T-helper 17 cell (primary cell): ENCODE measurements at regions not wholly inside any gene's neighbourhood (a gene's known extent, or its start where the extent isn't known, plus 50 kb on each side); places are given as distances from the start of the nearest gene placed in this dataset.
A peak's percentile ranks its signal among the peaks of the same experiment; 100 is the strongest.

Experiments
- ATAC-seq: fragments of 150-1000 bp; cut with Tn5 transposase; 2 replicates; pipeline ENCODE4 v1.10.0; 2021; ENCODE audit warnings: mild to moderate bottlenecking, moderate library complexity
- DNase-seq, 3 donors: peaks; one replicate each; pipeline versions ENCODE4 v3.0.0 to v3.0.0-alpha.2; 2020 to 2021
- H3K9me3 ChIP-seq: one replicate; pipeline ENCODE4 v1.7.0; 2013; ENCODE audit warnings: low read length, mild to moderate bottlenecking; ENCODE audit not compliant: control insufficient read depth, poor library complexity, severe bottlenecking
- H3K27ac Mint-ChIP-seq: one replicate; pipeline ENCODE4 v1.8.0; 2022; ENCODE audit warnings: mild to moderate bottlenecking, moderate library complexity, mixed read lengths
- H3K27me3 Mint-ChIP-seq: one replicate; pipeline ENCODE4 v1.8.0; 2022; ENCODE audit warnings: mixed read lengths
- H3K36me3 Mint-ChIP-seq: one replicate; pipeline ENCODE4 v1.8.0; 2022; ENCODE audit warnings: low read depth, mixed read lengths
- H3K4me1 Mint-ChIP-seq: one replicate; pipeline ENCODE4 v1.8.0; 2022; ENCODE audit warnings: mild to moderate bottlenecking, mixed read lengths
- H3K4me3 Mint-ChIP-seq: one replicate; pipeline ENCODE4 v1.8.0; 2022; ENCODE audit warnings: mild to moderate bottlenecking, moderate library complexity, mixed read lengths

GRCh38 chr4:108359986-108360681, 191.4 kb upstream of the LEF1 start:
- Mint-ChIP-seq H3K27me3 (no peaks in the 10 kb centered on the region), H3K36me3 (no peaks in the 10 kb centered on the region), H3K4me1 (peaks cover 46% of the 10 kb centered on the region), H3K4me3 (peak overlapping the region; percentile 71), H3K27ac (no peak overlapping the region)
- DNase-seq (no peak), ATAC-seq (no peak)
- no peaks in the 10 kb centered on the region for H3K9me3 ChIP-seq

GRCh38 chr4:108359130-108359985, 190.6 kb upstream of the LEF1 start:
- Mint-ChIP-seq H3K27me3 (no peaks in the 10 kb centered on the region), H3K27ac (peak overlapping the region; percentile 47), H3K4me1 (peaks cover 54% of the 10 kb centered on the region), H3K4me3 (peak overlapping the region; percentile 71), H3K36me3 (no peaks in the 10 kb centered on the region)
- ATAC-seq, result peak; percentile 75
- H3K9me3 ChIP-seq, result no peaks in the 10 kb centered on the region
- no peak for DNase-seq

DNA sequence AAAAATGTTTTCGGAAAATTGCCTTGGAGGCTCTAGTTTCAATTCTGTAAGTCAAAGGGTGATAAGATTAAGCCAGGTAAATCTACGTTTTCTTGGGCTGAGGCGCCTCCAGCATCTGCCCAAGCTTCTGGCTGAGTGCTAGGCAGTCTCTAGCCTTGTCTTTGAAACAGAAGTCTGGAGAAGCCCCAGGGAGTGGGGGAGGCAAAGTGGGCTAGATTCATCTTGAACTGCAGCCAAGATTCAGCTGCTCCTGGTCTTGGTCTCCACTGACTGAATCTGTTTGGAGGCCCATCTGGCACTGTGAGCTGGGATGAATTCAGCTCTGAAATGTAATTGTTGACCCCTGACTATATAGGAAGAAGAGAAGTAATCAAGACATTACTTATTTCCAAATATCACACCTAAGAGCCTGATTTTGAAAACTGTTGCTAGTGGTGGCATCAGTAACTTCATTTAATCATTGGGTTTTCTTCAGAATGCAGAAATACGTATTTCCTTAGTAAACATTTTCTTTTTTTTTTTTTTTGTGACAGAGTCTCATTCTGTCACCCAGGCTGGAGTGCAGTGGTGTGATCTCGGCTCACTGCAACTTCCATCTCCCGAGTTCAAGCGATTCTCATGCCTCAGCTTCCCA, 187.3 kb upstream of the LEF1 start:
- no peaks in the 10 kb centered on the region for H3K36me3 Mint-ChIP-seq
- H3K9me3 ChIP-seq, result no peaks in the 10 kb centered on the region
- H3K27ac Mint-ChIP-seq, result peak overlapping the region; percentile 96
- H3K27me3 Mint-ChIP-seq, result no peaks in the 10 kb centered on the region
- peaks cover 44% of the 10 kb centered on the region for H3K4me1 Mint-ChIP-seq
- ATAC-seq (peak; percentile 49), DNase-seq (no peak)
- peak overlapping the region; percentile 76 for H3K4me3 Mint-ChIP-seq

DNA sequence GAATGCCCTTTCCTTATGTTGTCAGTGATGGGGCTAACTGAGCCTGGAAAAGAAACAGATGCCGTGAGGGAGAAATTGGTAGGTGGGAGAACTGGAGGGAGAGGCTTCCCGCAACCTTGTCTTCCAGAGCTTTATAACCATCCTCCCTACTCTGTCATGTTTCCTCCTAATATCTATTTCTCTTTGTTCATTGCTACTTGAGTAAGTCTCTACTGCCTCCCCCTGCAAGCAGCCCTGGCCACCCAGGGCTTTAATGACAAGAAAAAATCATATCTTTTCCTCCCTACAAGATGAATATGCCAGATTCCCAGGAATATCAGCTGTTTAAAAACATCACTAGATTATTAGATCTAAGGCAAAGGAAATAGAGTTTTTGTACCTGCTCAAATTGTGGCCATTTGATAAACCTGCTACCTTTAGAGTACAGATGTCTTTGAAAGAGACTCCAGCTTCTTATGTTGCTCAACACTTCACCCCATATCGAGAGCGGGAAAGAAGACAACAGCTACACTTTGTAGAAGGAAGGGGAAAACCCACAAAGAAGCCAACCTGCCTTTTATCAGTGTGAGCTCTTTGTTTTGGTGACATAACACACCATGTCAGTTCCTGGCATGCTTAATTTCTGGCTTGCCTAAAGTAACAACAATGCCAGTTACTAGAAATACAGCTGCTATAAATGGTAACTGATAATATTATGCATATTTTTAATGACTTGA, 186.6 kb upstream of the LEF1 start:
- peaks cover under 1% of the 10 kb centered on the region for H3K9me3 ChIP-seq
- no peaks in the 10 kb centered on the region for H3K27me3 Mint-ChIP-seq
- peak overlapping the region; percentile 76 for H3K4me3 Mint-ChIP-seq
- peak overlapping the region; percentile 96 for H3K27ac Mint-ChIP-seq
- peak; percentile 91 for ATAC-seq
- no peak for DNase-seq
- peaks cover 37% of the 10 kb centered on the region for H3K4me1 Mint-ChIP-seq
- H3K36me3 Mint-ChIP-seq, result no peaks in the 10 kb centered on the region

- Mint-ChIP-seq H3K27me3 (no peaks in the 10 kb centered on the region), H3K36me3 (no peaks in the 10 kb centered on the region), H3K4me3 (no peak overlapping the region), H3K4me1 (peaks cover 21% of the 10 kb centered on the region), H3K27ac (peak overlapping the region; percentile 32)
- no peak for ATAC-seq
- DNase-seq, result no peak
- peaks cover 2% of the 10 kb centered on the region for H3K9me3 ChIP-seq
These were observed 184.1 kb upstream of the LEF1 start for GRCh38 chr4:108352664-108353308.

DNA sequence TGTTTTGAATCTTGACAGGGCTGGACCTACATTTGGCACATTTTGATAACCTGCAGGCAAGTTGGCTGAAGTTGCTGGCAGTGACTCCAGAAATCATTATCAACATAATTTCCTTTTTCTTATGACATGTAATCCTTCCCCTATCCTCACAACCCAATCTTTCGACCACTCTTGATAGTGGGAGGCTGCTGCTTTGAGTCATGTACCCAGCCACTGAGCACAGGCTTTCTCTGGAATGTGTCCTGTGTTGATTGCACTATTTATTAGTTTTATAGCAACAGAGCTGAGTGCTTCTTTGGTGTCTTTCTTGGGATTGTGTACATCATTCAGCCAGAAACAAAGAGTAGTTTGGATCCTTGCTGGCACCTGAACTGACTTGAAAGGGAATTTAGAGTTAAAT, 183.1 kb upstream of the LEF1 start:
- Mint-ChIP-seq H3K36me3 (no peaks in the 10 kb centered on the region), H3K4me1 (peaks cover 23% of the 10 kb centered on the region), H3K27ac (no peak overlapping the region), H3K4me3 (no peak overlapping the region), H3K27me3 (no peaks in the 10 kb centered on the region)
- peaks cover 2% of the 10 kb centered on the region for H3K9me3 ChIP-seq
- DNase-seq (no peak), ATAC-seq (no peak)

- no peaks in the 10 kb centered on the region for H3K36me3 Mint-ChIP-seq
- H3K27me3 Mint-ChIP-seq, result no peaks in the 10 kb centered on the region
- H3K9me3 ChIP-seq, result peaks cover 2% of the 10 kb centered on the region
- no peak overlapping the region for H3K27ac Mint-ChIP-seq
- ATAC-seq (no peak), DNase-seq (no peak)
- H3K4me3 Mint-ChIP-seq, result no peak overlapping the region
- peaks cover 24% of the 10 kb centered on the region for H3K4me1 Mint-ChIP-seq
These were observed 181.6 kb upstream of the LEF1 start for GRCh38 chr4:108350332-108350731.

DNA sequence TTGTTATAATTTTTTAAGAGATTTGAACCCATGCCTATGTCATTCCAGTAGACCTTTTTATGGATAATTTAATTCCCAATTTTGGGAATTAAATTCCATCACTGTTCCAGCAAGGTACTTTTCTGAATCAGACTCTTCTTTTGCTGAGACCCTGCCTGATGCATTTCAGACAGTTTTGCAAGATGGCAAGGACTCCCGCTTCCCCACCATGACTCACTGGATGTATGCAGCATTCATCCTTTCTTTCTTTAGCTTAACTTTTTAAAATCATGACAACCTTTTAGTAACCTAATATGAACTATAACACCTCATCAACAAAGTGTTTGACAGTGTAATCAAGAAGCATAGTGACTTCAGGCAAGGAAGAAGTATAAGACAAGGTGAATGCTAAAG, 178.1 kb upstream of the LEF1 start:
- Mint-ChIP-seq H3K4me3 (peak overlapping the region; percentile 67), H3K27ac (peak overlapping the region; percentile 43), H3K27me3 (no peaks in the 10 kb centered on the region), H3K4me1 (peaks cover 28% of the 10 kb centered on the region), H3K36me3 (no peaks in the 10 kb centered on the region)
- peaks cover 2% of the 10 kb centered on the region for H3K9me3 ChIP-seq
- DNase-seq (no peak), ATAC-seq (no peak)

DNA sequence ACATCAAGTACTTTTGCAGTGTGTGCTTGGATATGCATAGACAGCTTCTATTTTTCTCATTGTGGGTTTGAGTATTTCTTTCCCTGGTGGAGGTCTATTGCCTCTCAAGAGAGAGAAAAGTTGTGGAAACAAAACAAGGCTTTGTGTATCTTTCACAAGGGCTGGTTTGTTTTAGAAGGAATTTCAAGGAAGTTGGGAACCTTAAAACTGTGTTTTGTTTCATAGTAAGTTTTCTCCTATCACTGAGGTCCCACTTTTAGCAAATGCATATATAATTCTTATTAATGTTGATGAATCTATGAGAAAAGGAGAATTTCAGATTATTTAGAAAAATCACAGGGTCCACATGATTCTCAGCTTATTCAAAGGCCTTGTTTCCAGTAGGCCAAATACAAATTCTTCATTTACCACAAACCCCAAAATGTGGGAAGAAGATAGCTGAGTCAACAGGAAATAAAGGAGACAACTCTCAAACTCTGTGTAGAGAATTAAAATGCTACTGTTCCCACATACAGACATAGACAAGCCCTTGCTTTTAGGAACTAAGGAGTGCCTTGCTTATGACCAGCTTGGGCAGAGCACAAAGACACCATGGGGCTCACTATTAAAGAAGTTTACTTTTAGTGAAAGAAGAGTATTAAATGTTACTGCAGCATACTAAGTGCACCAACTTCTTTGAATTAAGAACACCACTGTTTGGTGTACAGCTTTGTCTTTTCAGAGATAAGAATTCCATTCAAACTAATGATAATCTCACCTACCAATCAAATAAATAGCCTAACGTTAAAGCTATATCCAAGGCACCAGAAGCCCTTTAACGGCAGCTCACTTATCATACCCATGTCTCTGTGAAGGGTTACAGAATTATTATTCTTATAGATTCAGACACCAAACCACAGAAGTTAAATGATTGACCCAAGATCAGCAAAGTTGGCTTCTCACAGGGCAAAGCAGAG, 177.4 kb upstream of the LEF1 start:
- peak overlapping the region; percentile 43 for H3K27ac Mint-ChIP-seq
- DNase-seq (no peak), ATAC-seq (no peak)
- no peak overlapping the region for H3K4me3 Mint-ChIP-seq
- no peaks in the 10 kb centered on the region for H3K36me3 Mint-ChIP-seq
- H3K4me1 Mint-ChIP-seq, result peaks cover 28% of the 10 kb centered on the region
- no peaks in the 10 kb centered on the region for H3K27me3 Mint-ChIP-seq
- peaks cover 2% of the 10 kb centered on the region for H3K9me3 ChIP-seq

- Mint-ChIP-seq H3K36me3 (no peaks in the 10 kb centered on the region), H3K27me3 (no peaks in the 10 kb centered on the region), H3K4me3 (peak overlapping the region; percentile 81), H3K27ac (peak overlapping the region; percentile 63), H3K4me1 (peaks cover 36% of the 10 kb centered on the region)
- ATAC-seq (peak; percentile 94), DNase-seq (no peak)
- peaks cover 2% of the 10 kb centered on the region for H3K9me3 ChIP-seq
These were observed 173.7 kb upstream of the LEF1 start for GRCh38 chr4:108342325-108342970.

GRCh38 chr4:108337923-108338322, 169.2 kb upstream of the LEF1 start:
- Mint-ChIP-seq H3K27me3 (peaks cover 9% of the 10 kb centered on the region), H3K27ac (no peak overlapping the region), H3K4me3 (no peak overlapping the region), H3K4me1 (peaks cover 14% of the 10 kb centered on the region), H3K36me3 (no peaks in the 10 kb centered on the region)
- DNase-seq (no peak), ATAC-seq (no peak)
- peaks cover 2% of the 10 kb centered on the region for H3K9me3 ChIP-seq
